ENCODE measurements at regions not wholly inside any gene's neighbourhood (a gene's known extent, or its start where the extent isn't known, plus 50 kb on each side); places are given as distances from the start of the nearest gene placed in this dataset.

DNA sequence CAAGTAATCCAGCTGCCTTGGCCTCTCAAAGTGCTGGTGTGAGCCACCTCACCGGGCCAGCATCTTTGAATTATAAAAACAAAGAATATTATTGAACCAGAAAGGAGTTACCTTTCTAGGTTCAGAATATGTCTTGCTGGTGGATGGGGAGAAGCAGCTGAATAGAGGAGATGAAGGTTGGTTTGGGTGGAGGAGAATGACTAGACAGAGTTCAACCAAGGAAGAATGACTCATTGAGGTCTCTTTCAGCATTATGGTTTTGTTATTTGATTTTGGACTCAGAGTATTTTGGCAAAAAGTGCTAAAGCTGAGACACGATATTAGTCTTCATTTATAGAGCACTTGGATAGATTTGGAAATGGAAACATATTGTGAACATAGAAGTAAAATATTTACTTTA lies 75.2 kb upstream of the MPDZ start:
- Mint-ChIP-seq H3K4me3 (no peak overlapping the region), H3K9me3 (peaks cover 0 to 5% of the 10 kb centered on the region in 2 donors), H3K27ac (no peak overlapping the region), H3K4me1 (no peaks in the 10 kb centered on the region), H3K27me3 (no peaks in the 10 kb centered on the region)
- ATAC-seq (no peak), DNase-seq (no peak)

DNA sequence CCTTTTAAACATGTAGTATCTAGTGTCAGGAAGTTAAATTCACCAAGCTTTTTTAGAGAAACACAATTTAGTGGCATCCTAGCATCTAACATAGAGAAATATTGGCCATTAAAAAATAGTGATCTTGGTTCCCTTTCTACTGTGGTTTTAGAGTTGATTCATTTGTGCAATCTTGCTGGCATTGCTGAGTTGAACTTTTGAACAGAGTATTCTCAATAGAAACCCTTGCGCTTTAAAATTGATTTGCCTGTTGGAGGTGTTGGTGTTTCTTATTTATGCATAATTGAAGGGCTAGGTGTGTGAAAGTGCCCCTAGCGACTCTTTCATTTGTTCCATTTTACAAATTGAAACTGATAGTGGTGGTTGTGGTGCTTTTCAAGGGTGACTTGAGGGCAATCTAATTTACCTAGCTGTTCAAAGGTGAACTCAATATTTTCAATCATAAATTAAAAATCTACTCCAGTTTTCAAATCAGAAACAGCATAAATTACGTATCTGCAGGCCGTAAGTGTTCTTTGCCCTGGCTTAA lies 73.0 kb upstream of the MPDZ start:
- H3K27ac Mint-ChIP-seq: no peak overlapping the region
- H3K9me3 Mint-ChIP-seq: no peaks in the 10 kb centered on the region
- ATAC-seq: no peak
- H3K4me1 Mint-ChIP-seq: no peaks in the 10 kb centered on the region
- no peak overlapping the region for H3K4me3 Mint-ChIP-seq
- H3K27me3 Mint-ChIP-seq: no peaks in the 10 kb centered on the region
- no peak for DNase-seq

DNA sequence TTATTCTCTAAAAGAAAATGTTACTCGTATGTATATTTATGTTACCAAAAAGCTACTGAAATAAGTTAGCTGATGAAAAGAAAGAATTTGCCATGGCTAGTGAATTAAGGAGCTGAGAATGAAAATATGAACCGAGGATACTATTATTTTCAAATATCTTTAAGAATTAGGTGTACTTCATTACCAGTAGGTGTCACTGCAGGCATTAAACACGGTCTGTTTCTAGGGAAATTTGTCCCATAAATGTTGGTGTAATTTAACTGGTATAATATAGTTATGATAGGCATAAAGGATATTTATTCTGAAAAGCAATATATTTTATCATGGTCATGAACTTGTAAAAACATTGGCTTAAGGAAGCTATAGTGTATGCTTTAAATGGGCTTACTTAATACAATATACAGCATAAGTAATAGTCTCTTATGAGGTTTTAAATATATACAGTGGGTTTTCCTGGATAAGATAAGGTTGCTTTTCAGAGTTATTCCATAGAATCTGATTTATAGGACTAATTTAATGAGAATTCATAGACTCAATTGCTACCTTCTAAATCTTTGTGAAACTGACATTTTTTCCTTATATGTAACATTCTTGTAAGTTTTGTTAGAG lies 72.4 kb upstream of the MPDZ start:
- ATAC-seq (no peak), DNase-seq (no peak)
- H3K4me1 Mint-ChIP-seq: no peaks in the 10 kb centered on the region
- H3K27ac Mint-ChIP-seq: no peak overlapping the region
- no peaks in the 10 kb centered on the region for H3K27me3 Mint-ChIP-seq
- no peak overlapping the region for H3K4me3 Mint-ChIP-seq
- no peaks in the 10 kb centered on the region for H3K9me3 Mint-ChIP-seq

DNA sequence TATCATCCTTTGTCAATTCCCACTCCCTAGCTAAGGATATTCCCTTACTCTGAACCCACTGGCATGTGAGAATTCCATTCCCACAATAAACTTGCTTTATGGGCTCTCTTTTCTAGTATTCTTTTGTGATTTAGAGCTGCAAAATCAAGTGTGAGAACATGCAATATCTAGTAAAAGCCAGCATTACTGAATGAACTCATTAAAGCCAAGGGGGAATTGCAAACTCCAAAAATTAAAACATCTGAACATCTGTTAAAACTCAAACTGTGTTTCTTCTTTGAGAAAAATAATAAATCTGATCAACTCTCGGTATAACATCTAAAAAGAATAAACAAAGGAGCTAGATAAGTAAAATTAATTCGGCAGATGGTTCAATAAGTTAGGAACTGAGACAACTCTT lies 53.1 kb upstream of the MPDZ start:
- Mint-ChIP-seq H3K4me1 (no peaks in the 10 kb centered on the region), H3K4me3 (no peak overlapping the region), H3K27me3 (no peaks in the 10 kb centered on the region), H3K27ac (no peak overlapping the region), H3K9me3 (peaks cover 0 to 3% of the 10 kb centered on the region in 2 donors)
- ATAC-seq (no peak), DNase-seq (no peak)

- DNase-seq (no peak), ATAC-seq (no peak)
- Mint-ChIP-seq H3K4me3 (no peak overlapping the region), H3K27me3 (no peaks in the 10 kb centered on the region), H3K9me3 (peaks cover 0 to 9% of the 10 kb centered on the region in 2 donors), H3K27ac (no peak overlapping the region), H3K4me1 (no peaks in the 10 kb centered on the region)
Measured at GRCh38 chr9:13331320-13331719, 51.8 kb upstream of the MPDZ start.

DNA sequence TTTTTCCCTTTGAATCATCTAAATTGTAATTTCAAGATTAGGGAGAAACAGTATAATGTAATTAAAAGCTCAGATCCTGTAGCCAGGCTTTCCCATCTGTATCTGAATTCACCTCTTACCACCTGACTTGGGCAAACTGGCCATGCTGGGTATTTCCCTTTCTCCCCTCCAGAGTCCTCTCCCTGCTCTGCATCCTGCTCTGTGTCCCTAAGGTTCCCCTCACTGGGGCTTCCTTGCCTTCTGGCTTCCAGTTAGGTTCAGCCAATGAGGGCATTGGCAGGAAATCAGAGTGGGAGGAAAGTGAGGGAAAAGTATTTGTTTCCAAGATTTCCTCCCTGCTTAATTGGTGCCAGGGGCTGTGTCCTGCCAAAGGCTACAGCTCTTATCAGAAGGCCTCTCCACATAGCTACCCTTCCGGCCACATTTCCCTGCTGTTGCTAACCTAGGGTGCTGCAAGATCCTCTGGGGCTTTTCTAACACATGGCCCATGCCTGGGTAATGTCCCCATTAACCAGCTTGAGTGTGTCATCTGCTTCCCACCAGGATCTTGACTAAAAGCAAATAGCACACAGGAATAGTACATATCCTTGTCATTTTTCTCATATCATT lies 51.0 kb upstream of the MPDZ start:
- ATAC-seq (no peak), DNase-seq (no peak)
- H3K4me3 Mint-ChIP-seq: no peak overlapping the region
- H3K9me3 Mint-ChIP-seq: peaks cover 0 to 9% of the 10 kb centered on the region in 2 donors
- H3K27ac Mint-ChIP-seq: no peak overlapping the region
- H3K27me3 Mint-ChIP-seq: no peaks in the 10 kb centered on the region
- no peaks in the 10 kb centered on the region for H3K4me1 Mint-ChIP-seq

Measured in stimulated activated naive CD8-positive, alpha-beta T cell treated with anti-CD3 and anti-CD28 coated beads, Interleukin-15, amount 100 ng/mL, for 72 hours (primary cell).